ENCODE measurements at regions not wholly inside any gene's neighbourhood (a gene's known extent, or its start where the extent isn't known, plus 50 kb on each side); places are given as distances from the start of the nearest gene placed in this dataset.
A peak's percentile ranks its signal among the peaks of the same experiment; 100 is the strongest.

- no peaks in the 10 kb centered on the region for H3K36me3 ChIP-seq (replicated peaks in 1 of 2)
- no peak for TF ChIP-seq POLR2A (IDR thresholded peaks at IDR 0.05)
- no peak for TF ChIP-seq CTCF (IDR thresholded peaks at IDR 0.05)
- no peak overlapping the region for H3K4me3 ChIP-seq
- 79 to 86% (median 81%) methylated on average over 3 to 6 of the region's 6 CpGs for WGBS, 4 donors
- intact Hi-C loops (cut with DNase I), result no loop called here
- no peaks in the 10 kb centered on the region for H3K27me3 ChIP-seq
- no peaks in the 10 kb centered on the region for H3K4me1 ChIP-seq (replicated peaks in 1 of 2)
- H3K9me3 ChIP-seq (replicated peaks in 1 of 3), result no peaks in the 10 kb centered on the region
- DNase-seq, result no peak
- H3K27ac ChIP-seq, result no peak overlapping the region
Observed at GRCh38 chr5:138662599-138662998, 87.4 kb upstream of the HSPA9 start.

GRCh38 chr5:138661991-138662434 lies 86.8 kb upstream of the HSPA9 start:
- no peak for DNase-seq
- no peaks in the 10 kb centered on the region for H3K4me1 ChIP-seq (replicated peaks in 1 of 2)
- intact Hi-C loops (cut with DNase I), result no loop called here
- no peak overlapping the region for H3K27ac ChIP-seq
- no peaks in the 10 kb centered on the region for H3K9me3 ChIP-seq (replicated peaks in 1 of 3)
- 59 to 82% (median 66%) methylated on average over 4 to 5 of the region's 5 CpGs for whole genome bisulfite sequencing, 4 donors
- no peak overlapping the region for H3K4me3 ChIP-seq
- TF ChIP-seq POLR2A (IDR thresholded peaks at IDR 0.05) (no peak), CTCF (IDR thresholded peaks at IDR 0.05) (no peak)
- H3K27me3 ChIP-seq, result no peaks in the 10 kb centered on the region
- no peaks in the 10 kb centered on the region for H3K36me3 ChIP-seq (replicated peaks in 1 of 2)

GRCh38 chr5:138661291-138661960 lies 86.2 kb upstream of the HSPA9 start:
- peak in 1 of 7 donors; percentile 46 for DNase-seq
- no peak overlapping the region for H3K4me3 ChIP-seq
- H3K36me3 ChIP-seq (replicated peaks in 1 of 2), result no peaks in the 10 kb centered on the region
- H3K27ac ChIP-seq, result no peak overlapping the region
- intact Hi-C loops (cut with DNase I), result no loop called here
- no peaks in the 10 kb centered on the region for H3K9me3 ChIP-seq (replicated peaks in 1 of 3)
- no peaks in the 10 kb centered on the region for H3K4me1 ChIP-seq (replicated peaks in 1 of 2)
- TF ChIP-seq CTCF (IDR thresholded peaks at IDR 0.05) (no peak), POLR2A (IDR thresholded peaks at IDR 0.05) (no peak)
- WGBS, 4 donors, result 88 to 94% (median 90%) methylated on average over 18 to 19 of the region's 19 CpGs
- no peaks in the 10 kb centered on the region for H3K27me3 ChIP-seq

- Histone ChIP-seq H3K4me1 (replicated peaks in 1 of 2) (no peaks in the 10 kb centered on the region), H3K27me3 (no peaks in the 10 kb centered on the region), H3K9me3 (replicated peaks in 1 of 3) (no peaks in the 10 kb centered on the region), H3K4me3 (no peak overlapping the region), H3K27ac (no peak overlapping the region), H3K36me3 (replicated peaks in 1 of 2) (no peaks in the 10 kb centered on the region)
- WGBS, 4 donors, result 64 to 73% (median 65%) methylated on average over 4 of the region's 4 CpGs
- intact Hi-C loops (cut with DNase I), result no loop called here
- DNase-seq, result peak in 1 of 7 donors; percentile 24
- TF ChIP-seq CTCF (IDR thresholded peaks at IDR 0.05) (no peak), POLR2A (IDR thresholded peaks at IDR 0.05) (no peak)
Observed at GRCh38 chr5:138660051-138660572, 84.9 kb upstream of the HSPA9 start.
